Thyroid gland (tissue), 4 donors: ENCODE measurements at regions not wholly inside any gene's neighbourhood (a gene's known extent, or its start where the extent isn't known, plus 50 kb on each side); places are given as distances from the start of the nearest gene placed in this dataset.
A peak's percentile ranks its signal among the peaks of the same experiment; 100 is the strongest.

Experiments used
- DNase-seq, 2 donors: peaks; one replicate each; pipeline ENCODE4 v3.0.0-alpha.2; 2019
- H3K27ac ChIP-seq, 3 donors: fragments of 200-600 bp; sonication (generic); 1 replicate in 2 of 3; 2 replicates in 1 of 3; pipeline ENCODE4 v1.5.1; 2016 to 2019; ENCODE audit warnings: mild to moderate bottlenecking in 1 of 3, moderate library complexity in 1 of 3
- H3K27me3 ChIP-seq: fragments of 200-600 bp; sonication (generic); one replicate; pipeline ENCODE4 v1.5.1; 2019
- H3K36me3 ChIP-seq, 2 donors: fragments of 200-600 bp; sonication (generic); one replicate each; pipeline ENCODE4 v1.5.1; 2016 to 2019
- H3K4me1 ChIP-seq, 2 donors: fragments of 200-600 bp; sonication (generic); one replicate each; pipeline ENCODE4 v1.5.1; 2017 to 2019
- H3K4me3 ChIP-seq, 3 donors: fragments of 200-600 bp; sonication (generic); replicated peaks in 1 of 3; 1 replicate in 2 of 3; 2 replicates in 1 of 3; pipeline ENCODE4 v1.5.1; 2016; ENCODE audit warnings: mild to moderate bottlenecking in 1 of 3
- H3K9me3 ChIP-seq: fragments of 200-600 bp; sonication (generic); one replicate; pipeline ENCODE4 v1.5.1; 2017
- CTCF ChIP-seq, 6 experiments: fragments of 200-600 bp in 3 of 6; fragments of 450-650 bp in 3 of 6; sonication (generic) in 3 of 6; IDR thresholded peaks; one replicate each; pipeline ENCODE4 v1.5.1; 2016 to 2019; ENCODE audit warnings: antibody characterized with exemption in 6 of 6, mild to moderate bottlenecking in 2 of 6, inconsistent platforms in 1 of 6, moderate library complexity in 1 of 6
- POLR2A ChIP-seq, 2 donors: fragments of 450-650 bp; IDR thresholded peaks; one replicate each; pipeline ENCODE4 v1.6.1; 2017; ENCODE audit warnings: antibody characterized with exemption in 2 of 2, mild to moderate bottlenecking in 2 of 2, moderate library complexity in 1 of 2
- WGBS, 2 donors: methylation state at CpG; one replicate each; pipeline ENCODE4 v1.1.5; 2017; 5-methylcytosine and 5-hydroxymethylcytosine counted together
- intact Hi-C: fragments of 100-400 bp; cut with DNase I; formaldehyde crosslinking; loops from one replicate; pipeline ENCODE4 v1.15.1; 2023

GRCh38 chr2:47675196-47675825 lies 104.5 kb upstream of the KCNK12 start:
- no peak for TF ChIP-seq POLR2A (IDR thresholded peaks at IDR 0.05)
- no peak for TF ChIP-seq CTCF (IDR thresholded peaks at IDR 0.05)
- 70 to 87% methylated on average over 1 to 2 of the region's 2 CpGs for WGBS, 2 donors
- Histone ChIP-seq H3K4me3 (no peak overlapping the region), H3K9me3 (no peaks in the 10 kb centered on the region), H3K4me1 (no peaks in the 10 kb centered on the region), H3K27ac (no peak overlapping the region), H3K36me3 (no peaks in the 10 kb centered on the region), H3K27me3 (no peaks in the 10 kb centered on the region)
- intact Hi-C loops: no loop called here
- DNase-seq: no peak

- intact Hi-C loops: no loop called here
- Histone ChIP-seq H3K4me3 (no peak overlapping the region), H3K36me3 (no peaks in the 10 kb centered on the region), H3K27me3 (no peaks in the 10 kb centered on the region), H3K4me1 (no peaks in the 10 kb centered on the region), H3K9me3 (no peaks in the 10 kb centered on the region), H3K27ac (no peak overlapping the region)
- TF ChIP-seq CTCF (IDR thresholded peaks at IDR 0.05) (no peak), POLR2A (IDR thresholded peaks at IDR 0.05) (no peak)
- DNase-seq: no peak
These were observed 95.5 kb upstream of the KCNK12 start for GRCh38 chr2:47666332-47666731.

GRCh38 chr2:47664817-47665216 lies 94.0 kb upstream of the KCNK12 start:
- Histone ChIP-seq H3K27me3 (no peaks in the 10 kb centered on the region), H3K4me1 (no peaks in the 10 kb centered on the region), H3K9me3 (no peaks in the 10 kb centered on the region), H3K36me3 (no peaks in the 10 kb centered on the region), H3K4me3 (no peak overlapping the region), H3K27ac (no peak overlapping the region)
- intact Hi-C loops: no loop called here
- TF ChIP-seq CTCF (IDR thresholded peaks at IDR 0.05) (peak in 2 of 6 experiments; percentile 25 to 28), POLR2A (IDR thresholded peaks at IDR 0.05) (no peak)
- WGBS, 2 donors: 48 to 62% methylated on average over 7 of the region's 7 CpGs
- DNase-seq: peak; percentile 30 to 34

DNA sequence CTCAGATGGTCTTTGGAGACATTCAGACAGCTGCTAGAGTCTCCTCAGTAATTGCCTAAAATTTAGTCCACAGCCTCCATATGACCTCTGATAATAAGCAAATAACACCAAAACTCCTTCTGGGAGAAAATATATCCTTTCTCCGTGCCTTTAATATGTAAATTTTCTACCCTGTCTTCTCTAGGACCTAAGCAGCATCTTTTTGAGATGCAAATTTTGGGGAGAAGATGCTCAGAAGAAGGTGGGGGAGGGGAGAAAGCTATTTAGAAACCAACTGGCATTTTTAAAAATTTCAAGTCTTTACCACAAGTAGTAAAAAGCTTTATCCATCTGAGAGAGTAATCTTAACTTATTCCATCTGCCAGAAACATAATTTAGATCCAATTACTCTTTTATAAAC lies 91.8 kb upstream of the KCNK12 start:
- no peaks in the 10 kb centered on the region for H3K27me3 ChIP-seq
- no peaks in the 10 kb centered on the region for H3K9me3 ChIP-seq
- 50 to 61% methylated on average over 1 of the region's 1 CpG for WGBS, 2 donors
- TF ChIP-seq POLR2A (IDR thresholded peaks at IDR 0.05) (no peak), CTCF (IDR thresholded peaks at IDR 0.05) (no peak)
- no peak overlapping the region for H3K27ac ChIP-seq
- intact Hi-C loops: no loop called here
- no peak for DNase-seq
- no peaks in the 10 kb centered on the region for H3K36me3 ChIP-seq
- no peaks in the 10 kb centered on the region for H3K4me1 ChIP-seq
- H3K4me3 ChIP-seq: no peak overlapping the region

DNA sequence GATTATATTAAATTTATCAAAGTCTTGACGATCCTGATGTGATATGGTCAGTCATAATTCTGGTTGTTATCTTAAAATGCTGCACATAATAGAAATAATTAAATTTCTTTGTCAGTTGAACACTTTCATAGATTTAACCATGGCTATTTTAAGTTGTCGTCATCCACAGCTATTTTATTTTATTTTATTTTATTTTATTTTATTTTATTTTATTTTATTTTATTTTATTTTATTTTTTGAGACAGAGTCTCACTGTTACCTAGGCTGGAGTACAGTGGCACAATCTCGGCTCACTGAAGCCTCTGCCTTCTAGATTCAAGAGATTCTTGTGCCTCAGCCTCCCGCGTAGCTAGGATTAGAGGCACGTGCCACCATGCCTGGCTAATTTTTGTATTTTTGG lies 90.5 kb upstream of the KCNK12 start:
- no peak for DNase-seq
- Histone ChIP-seq H3K27me3 (no peaks in the 10 kb centered on the region), H3K36me3 (no peaks in the 10 kb centered on the region), H3K4me1 (no peaks in the 10 kb centered on the region), H3K4me3 (no peak overlapping the region), H3K27ac (no peak overlapping the region), H3K9me3 (no peaks in the 10 kb centered on the region)
- WGBS, 2 donors: 95 to 97% methylated on average over 6 of the region's 6 CpGs
- intact Hi-C loops: no loop called here
- TF ChIP-seq POLR2A (IDR thresholded peaks at IDR 0.05) (no peak), CTCF (IDR thresholded peaks at IDR 0.05) (no peak)
